ENCODE measurements at regions not wholly inside any gene's neighbourhood (a gene's known extent, or its start where the extent isn't known, plus 50 kb on each side); places are given as distances from the start of the nearest gene placed in this dataset.

GRCh38 chr7:155211173-155211572, 86.5 kb upstream of the INSIG1 start:
- TF ChIP-seq CTCF (conservative IDR thresholded peaks at IDR 0.05; ENCODE audit: low read depth in 2 of 2) (no peak), REST (IDR thresholded peaks at IDR 0.05; ENCODE audit: unreplicated experiment) (no peak), POLR2AphosphoS5 (IDR thresholded peaks at IDR 0.05; ENCODE audit: low read depth) (no peak), EZH2 (IDR thresholded peaks at IDR 0.05; ENCODE audit: low read depth, unreplicated experiment) (no peak), EZH2phosphoT487 (IDR thresholded peaks at IDR 0.05; ENCODE audit: unreplicated experiment) (no peak), JUNB (IDR thresholded peaks at IDR 0.05; ENCODE audit: unreplicated experiment) (no peak), ZNF462 (CRISPR knock-in tag; IDR thresholded peaks at IDR 0.05) (no peak)

Data from GM23338 (cell line).